ENCODE measurements at regions not wholly inside any gene's neighbourhood (a gene's known extent, or its start where the extent isn't known, plus 50 kb on each side); places are given as distances from the start of the nearest gene placed in this dataset.

DNA sequence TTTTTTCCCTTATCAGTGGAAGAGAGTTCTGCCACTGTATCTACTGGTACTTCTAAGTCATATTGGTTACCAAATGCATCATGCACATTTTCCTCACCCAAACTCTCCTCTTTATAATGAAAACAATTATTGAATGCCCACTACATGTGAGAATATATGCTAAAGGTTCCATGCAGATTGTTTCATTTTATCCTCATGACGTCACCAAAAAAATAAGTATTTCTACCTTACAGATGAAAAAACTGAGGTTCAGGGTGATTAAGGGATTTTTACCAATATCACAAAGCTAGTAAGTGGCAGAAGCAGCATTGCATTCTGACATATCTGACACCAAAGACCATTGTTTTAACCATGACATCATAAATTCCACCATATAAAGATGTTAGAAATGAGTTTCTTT is 51.9 kb upstream of the ZEB2 start:
- no peak overlapping the region for H3K4me3 ChIP-seq (ENCODE audit: low read depth, low read length)
- H3K36me3 ChIP-seq (replicated peaks): no peaks in the 10 kb centered on the region
- no peak overlapping the region for H3K27ac ChIP-seq
- no peaks in the 10 kb centered on the region for H3K27me3 ChIP-seq (replicated peaks)
- TF ChIP-seq, protein P1, sequence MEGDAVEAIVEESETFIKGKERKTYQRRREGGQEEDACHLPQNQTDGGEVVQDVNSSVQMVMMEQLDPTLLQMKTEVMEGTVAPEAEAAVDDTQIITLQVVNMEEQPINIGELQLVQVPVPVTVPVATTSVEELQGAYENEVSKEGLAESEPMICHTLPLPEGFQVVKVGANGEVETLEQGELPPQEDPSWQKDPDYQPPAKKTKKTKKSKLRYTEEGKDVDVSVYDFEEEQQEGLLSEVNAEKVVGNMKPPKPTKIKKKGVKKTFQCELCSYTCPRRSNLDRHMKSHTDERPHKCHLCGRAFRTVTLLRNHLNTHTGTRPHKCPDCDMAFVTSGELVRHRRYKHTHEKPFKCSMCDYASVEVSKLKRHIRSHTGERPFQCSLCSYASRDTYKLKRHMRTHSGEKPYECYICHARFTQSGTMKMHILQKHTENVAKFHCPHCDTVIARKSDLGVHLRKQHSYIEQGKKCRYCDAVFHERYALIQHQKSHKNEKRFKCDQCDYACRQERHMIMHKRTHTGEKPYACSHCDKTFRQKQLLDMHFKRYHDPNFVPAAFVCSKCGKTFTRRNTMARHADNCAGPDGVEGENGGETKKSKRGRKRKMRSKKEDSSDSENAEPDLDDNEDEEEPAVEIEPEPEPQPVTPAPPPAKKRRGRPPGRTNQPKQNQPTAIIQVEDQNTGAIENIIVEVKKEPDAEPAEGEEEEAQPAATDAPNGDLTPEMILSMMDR (IDR thresholded peaks at IDR 0.05; ENCODE audit: low read depth, low read length, missing control alignments): no peak
- in situ Hi-C loops (cut with HindIII; ENCODE audit: low pct_ligation_motif_present, low sequenced_read_pairs): no loop called here
- no peak for DNase-seq

DNA sequence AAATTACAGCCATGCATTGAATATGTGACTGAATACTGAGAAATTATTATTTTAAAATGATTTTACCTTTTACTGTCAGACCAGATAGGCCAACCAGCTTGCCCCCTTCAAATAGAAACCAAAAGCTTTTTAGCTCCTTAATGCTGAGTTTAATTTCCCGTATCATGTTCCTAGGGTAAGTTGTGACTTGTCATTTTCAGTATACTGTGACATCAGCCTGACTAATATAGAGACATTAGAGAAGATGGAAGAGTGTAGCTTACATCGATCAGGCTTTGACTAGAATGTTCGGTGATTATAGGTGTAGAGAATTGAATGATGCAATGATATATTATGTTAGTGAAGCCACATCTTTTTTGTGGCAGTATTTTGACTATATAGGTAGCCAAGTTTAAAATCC is 50.6 kb upstream of the ZEB2 start:
- TF ChIP-seq, protein P1 (IDR thresholded peaks at IDR 0.05; ENCODE audit: low read depth, low read length, missing control alignments): no peak
- H3K36me3 ChIP-seq (replicated peaks): no peaks in the 10 kb centered on the region
- no peak overlapping the region for H3K27ac ChIP-seq
- in situ Hi-C loops (cut with HindIII; ENCODE audit: low pct_ligation_motif_present, low sequenced_read_pairs): no loop called here
- no peak for DNase-seq
- H3K4me3 ChIP-seq (ENCODE audit: low read depth, low read length): no peak overlapping the region
- H3K27me3 ChIP-seq (replicated peaks): no peaks in the 10 kb centered on the region
